Mesenchymal stem cell (in vitro differentiated cells and primary cell): ENCODE measurements at regions not wholly inside any gene's neighbourhood (a gene's known extent, or its start where the extent isn't known, plus 50 kb on each side); places are given as distances from the start of the nearest gene placed in this dataset.

Experiments used
- DNase-seq: peaks from one replicate; pipeline ENCODE4 v3.0.0-alpha.2; 2013
- H2AFZ ChIP-seq: one replicate; pipeline ENCODE4 v1.6.1; 2013; ENCODE audit warnings: low read depth, mild to moderate bottlenecking, control low read depth, inconsistent platforms, low read length, moderate library complexity
- H2AK5ac ChIP-seq: 2 replicates; pipeline ENCODE4 v1.6.1; 2013; ENCODE audit warnings: low read length, moderate library complexity, mild to moderate bottlenecking, inconsistent platforms; ENCODE audit not compliant: severe bottlenecking
- H2BK120ac ChIP-seq: one replicate; pipeline ENCODE4 v1.6.1; 2013; ENCODE audit warnings: low read depth, mild to moderate bottlenecking, inconsistent platforms, low read length, moderate library complexity
- H2BK12ac ChIP-seq, 2 experiments: one replicate each; pipeline ENCODE4 v1.6.1; 2013; ENCODE audit warnings: inconsistent platforms in 2 of 2, low read length in 2 of 2, mild to moderate bottlenecking in 2 of 2, moderate library complexity in 2 of 2, control low read depth in 1 of 2
- H2BK15ac ChIP-seq: one replicate; pipeline ENCODE4 v1.6.1; 2013; ENCODE audit warnings: mild to moderate bottlenecking, low read depth, inconsistent platforms; ENCODE audit not compliant: poor library complexity, severe bottlenecking
- H2BK5ac ChIP-seq: 2 replicates; pipeline ENCODE4 v1.6.1; 2013; ENCODE audit warnings: low read depth, mild to moderate bottlenecking, low read length, control low read depth, inconsistent platforms; ENCODE audit not compliant: poor library complexity, severe bottlenecking
- H3K14ac ChIP-seq, 2 experiments: one replicate each; pipeline ENCODE4 v1.6.1; 2013; ENCODE audit warnings: inconsistent platforms in 2 of 2, low read length in 2 of 2, control low read depth in 1 of 2, mild to moderate bottlenecking in 1 of 2, moderate library complexity in 1 of 2
- H3K18ac ChIP-seq, 2 experiments: one replicate each; pipeline ENCODE4 v1.6.1; 2013; ENCODE audit warnings: inconsistent platforms in 2 of 2, low read length in 2 of 2, control low read depth in 1 of 2, low read depth in 1 of 2, mild to moderate bottlenecking in 1 of 2
- H3K23ac ChIP-seq, 2 experiments: one replicate each; pipeline ENCODE4 v1.6.1; 2013; ENCODE audit warnings: inconsistent platforms in 2 of 2, low read length in 2 of 2, mild to moderate bottlenecking in 2 of 2, moderate library complexity in 2 of 2, control low read depth in 1 of 2
- H3K27ac ChIP-seq: 2 replicates; pipeline ENCODE4 v1.5.1; 2013; ENCODE audit warnings: mild to moderate bottlenecking, moderate library complexity, low read length, control low read depth, inconsistent platforms; ENCODE audit not compliant: poor library complexity, severe bottlenecking
- H3K27me3 ChIP-seq, 2 experiments: 2 replicates each; pipeline versions ENCODE4 v1.6.1 to v1.7.0; 2013; ENCODE audit warnings: low read length in 2 of 2, mild to moderate bottlenecking in 2 of 2, moderate library complexity in 2 of 2, control low read depth in 1 of 2, inconsistent platforms in 1 of 2; ENCODE audit not compliant: control insufficient read depth in 1 of 2, insufficient read depth in 1 of 2
- H3K36me3 ChIP-seq, 2 experiments: 2 replicates each; pipeline versions ENCODE4 v1.6.1 to v1.7.0; 2013; ENCODE audit warnings: low read length in 2 of 2, control low read depth in 1 of 2, inconsistent platforms in 1 of 2, low read depth in 1 of 2, mild to moderate bottlenecking in 1 of 2; ENCODE audit not compliant: insufficient read depth in 2 of 2, control insufficient read depth in 1 of 2
- H3K4ac ChIP-seq, 2 experiments: one replicate each; pipeline ENCODE4 v1.6.1; 2013; ENCODE audit warnings: inconsistent platforms in 2 of 2, low read length in 2 of 2, mild to moderate bottlenecking in 2 of 2, moderate library complexity in 2 of 2, control low read depth in 1 of 2, low read depth in 1 of 2
- H3K4me1 ChIP-seq: 2 replicates; pipeline ENCODE4 v1.6.1; 2013; ENCODE audit warnings: low read depth, low read length, control low read depth; ENCODE audit not compliant: control insufficient read depth, insufficient read depth
- H3K4me2 ChIP-seq: 2 replicates; pipeline ENCODE4 v1.6.1; 2013; ENCODE audit warnings: low read length, mild to moderate bottlenecking, inconsistent platforms; ENCODE audit not compliant: poor library complexity, severe bottlenecking
- H3K4me3 ChIP-seq, 2 experiments: 2 replicates each; pipeline versions ENCODE4 v1.5.1 to v1.7.0; 2013; ENCODE audit warnings: low read length in 2 of 2, mild to moderate bottlenecking in 2 of 2, control low read depth in 1 of 2, low read depth in 1 of 2; ENCODE audit not compliant: insufficient read depth in 1 of 2
- H3K79me1 ChIP-seq: replicated peaks from 2 replicates; pipeline ENCODE4 v1.6.1; 2013; ENCODE audit warnings: mild to moderate bottlenecking, control low read depth, low read length, inconsistent platforms; ENCODE audit not compliant: poor library complexity, severe bottlenecking
- H3K9ac ChIP-seq: 2 replicates; pipeline ENCODE4 v1.7.0; 2013; ENCODE audit warnings: mild to moderate bottlenecking, low read length, moderate library complexity
- H3K9me3 ChIP-seq: 2 replicates; pipeline ENCODE4 v1.7.0; 2013; ENCODE audit warnings: mild to moderate bottlenecking, low read length; ENCODE audit not compliant: control insufficient read depth
- H4K8ac ChIP-seq: one replicate; pipeline ENCODE4 v1.6.1; 2013; ENCODE audit warnings: inconsistent platforms, mild to moderate bottlenecking, low read length, moderate library complexity
- H4K91ac ChIP-seq: one replicate; pipeline ENCODE4 v1.6.1; 2013; ENCODE audit warnings: mild to moderate bottlenecking, low read length, inconsistent platforms
- WGBS: methylation state at CpG from one replicate; pipeline ENCODE4 v1.1.7; 2013; ENCODE audit warnings: mixed read lengths; 5-methylcytosine and 5-hydroxymethylcytosine counted together

- no peaks in the 10 kb centered on the region for H3K9me3 ChIP-seq
- no peak overlapping the region for H3K9ac ChIP-seq
- H3K79me1 ChIP-seq = no peaks in the 10 kb centered on the region
- H2AFZ ChIP-seq = no peak overlapping the region
- H3K4me1 ChIP-seq = peaks cover 4% of the 10 kb centered on the region
- no peaks in the 10 kb centered on the region for H3K36me3 ChIP-seq
- no peak overlapping the region for H4K91ac ChIP-seq
- no peak overlapping the region for H2BK15ac ChIP-seq
- no CpG with 5 or more reads among the region's 2 CpGs for WGBS
- peaks cover 42 to 48% of the 10 kb centered on the region in 2 experiments for H3K27me3 ChIP-seq
- no peak for DNase-seq
- H3K4me3 ChIP-seq = no peak overlapping the region
- no peak overlapping the region for H3K23ac ChIP-seq
- H3K14ac ChIP-seq = no peak overlapping the region
- no peak overlapping the region for H3K27ac ChIP-seq
- no peak overlapping the region for H2BK120ac ChIP-seq
- no peak overlapping the region for H2BK12ac ChIP-seq
- no peak overlapping the region for H4K8ac ChIP-seq
- no peak overlapping the region for H3K18ac ChIP-seq
- no peak overlapping the region for H2BK5ac ChIP-seq
- no peak overlapping the region for H3K4ac ChIP-seq
- H3K4me2 ChIP-seq = no peak overlapping the region
- H2AK5ac ChIP-seq = no peak overlapping the region
Measured at GRCh38 chr15:96404560-96404959, 74.1 kb downstream of the NR2F2 start.

- H3K4ac ChIP-seq = no peak overlapping the region
- no peak overlapping the region for H2AFZ ChIP-seq
- H4K8ac ChIP-seq = no peak overlapping the region
- H3K4me2 ChIP-seq = no peak overlapping the region
- no peak overlapping the region for H2BK5ac ChIP-seq
- H2BK120ac ChIP-seq = no peak overlapping the region
- H3K18ac ChIP-seq = no peak overlapping the region
- DNase-seq = no peak
- H3K79me1 ChIP-seq = no peaks in the 10 kb centered on the region
- WGBS = 93% methylated on average over 1 of the region's 3 CpGs
- no peaks in the 10 kb centered on the region for H3K9me3 ChIP-seq
- H4K91ac ChIP-seq = no peak overlapping the region
- H3K27me3 ChIP-seq = peaks cover 60 to 65% of the 10 kb centered on the region in 2 experiments
- H3K4me1 ChIP-seq = peaks cover 8% of the 10 kb centered on the region
- no peak overlapping the region for H3K27ac ChIP-seq
- H3K36me3 ChIP-seq = no peaks in the 10 kb centered on the region
- no peak overlapping the region for H3K23ac ChIP-seq
- H2BK12ac ChIP-seq = no peak overlapping the region
- H2BK15ac ChIP-seq = no peak overlapping the region
- H3K14ac ChIP-seq = no peak overlapping the region
- H3K9ac ChIP-seq = no peak overlapping the region
- no peak overlapping the region for H3K4me3 ChIP-seq
- no peak overlapping the region for H2AK5ac ChIP-seq
Measured at GRCh38 chr15:96406291-96406690, 75.8 kb downstream of the NR2F2 start.

GRCh38 chr15:96406701-96407100 is 76.2 kb downstream of the NR2F2 start:
- H3K4me1 ChIP-seq = peaks cover 8% of the 10 kb centered on the region

GRCh38 chr15:96407482-96407881 is 77.0 kb downstream of the NR2F2 start:
- H3K4me3 ChIP-seq = no peak overlapping the region
- H2BK5ac ChIP-seq = no peak overlapping the region
- H3K18ac ChIP-seq = no peak overlapping the region
- WGBS = 45% methylated on average over 2 of the region's 2 CpGs
- H2AK5ac ChIP-seq = no peak overlapping the region
- no peak overlapping the region for H2AFZ ChIP-seq
- H3K14ac ChIP-seq = no peak overlapping the region
- no peaks in the 10 kb centered on the region for H3K79me1 ChIP-seq
- H3K4me2 ChIP-seq = no peak overlapping the region
- no peak overlapping the region for H2BK12ac ChIP-seq
- H3K4ac ChIP-seq = no peak overlapping the region
- H3K9ac ChIP-seq = no peak overlapping the region
- H3K27ac ChIP-seq = no peak overlapping the region
- no peak overlapping the region for H2BK120ac ChIP-seq
- H3K27me3 ChIP-seq = peaks cover 72% of the 10 kb centered on the region in 2 experiments
- no peak overlapping the region for H4K8ac ChIP-seq
- peaks cover 8% of the 10 kb centered on the region for H3K4me1 ChIP-seq
- no peaks in the 10 kb centered on the region for H3K9me3 ChIP-seq
- no peak overlapping the region for H2BK15ac ChIP-seq
- no peak overlapping the region for H3K23ac ChIP-seq
- H4K91ac ChIP-seq = no peak overlapping the region
- no peak for DNase-seq
- H3K36me3 ChIP-seq = no peaks in the 10 kb centered on the region

More at GRCh38 chr15:96406701-96407100, 76.2 kb downstream of the NR2F2 start:
- Histone ChIP-seq H3K79me1 (no peaks in the 10 kb centered on the region), H3K23ac (no peak overlapping the region), H2AFZ (no peak overlapping the region), H2AK5ac (no peak overlapping the region), H3K9ac (no peak overlapping the region), H2BK120ac (no peak overlapping the region), H2BK12ac (no peak overlapping the region), H2BK5ac (no peak overlapping the region), H4K91ac (no peak overlapping the region), H3K9me3 (no peaks in the 10 kb centered on the region), H3K36me3 (no peaks in the 10 kb centered on the region), H3K4me3 (no peak overlapping the region), H4K8ac (no peak overlapping the region), H2BK15ac (no peak overlapping the region), H3K4me2 (no peak overlapping the region), H3K18ac (no peak overlapping the region), H3K4ac (no peak overlapping the region), H3K14ac (no peak overlapping the region), H3K27ac (no peak overlapping the region), H3K27me3 (peaks cover 64 to 68% of the 10 kb centered on the region in 2 experiments)
- DNase-seq = no peak
- 61% methylated on average over 7 of the region's 7 CpGs for WGBS
